DND-41 (cell line): ENCODE measurements at regions not wholly inside any gene's neighbourhood (a gene's known extent, or its start where the extent isn't known, plus 50 kb on each side); places are given as distances from the start of the nearest gene placed in this dataset.

Experiments used
- ATAC-seq: fragments of 200-7000 bp; cut with Tn5 transposase; 3 replicates; pipeline ENCODE4 v1.9.1; 2021; ENCODE audit warnings: low read depth; ENCODE audit not compliant: insufficient read depth
- DNase-seq: peaks from one replicate; pipeline ENCODE4 v3.0.0-alpha.2; 2020
- H2AFZ ChIP-seq: 2 replicates; pipeline ENCODE4 v1.6.0; 2012; ENCODE audit warnings: low read depth, low read length
- H3K27ac ChIP-seq: 2 replicates; pipeline ENCODE4 v1.5.1; 2012; ENCODE audit warnings: low read length, inconsistent platforms
- H3K27me3 ChIP-seq: fragments of 200-600 bp; sonication (generic); 2 replicates; pipeline ENCODE4 v1.6.0; 2012; ENCODE audit warnings: low read length, mild to moderate bottlenecking, inconsistent platforms; ENCODE audit not compliant: insufficient read depth, poor library complexity
- H3K36me3 ChIP-seq: 2 replicates; pipeline ENCODE4 v1.5.1; 2012; ENCODE audit warnings: low read length, inconsistent platforms; ENCODE audit not compliant: insufficient read depth
- H3K4me1 ChIP-seq: 2 replicates; pipeline ENCODE4 v1.5.1; 2012; ENCODE audit warnings: mild to moderate bottlenecking, low read length; ENCODE audit not compliant: insufficient read depth
- H3K4me2 ChIP-seq: 2 replicates; pipeline ENCODE4 v1.6.0; 2012; ENCODE audit warnings: mild to moderate bottlenecking, moderate library complexity, low read length, inconsistent platforms; ENCODE audit not compliant: insufficient read depth
- H3K4me3 ChIP-seq, 2 experiments: fragments of 200-600 bp in 1 of 2; shearing (Covaris generic) in 1 of 2; 2 replicates each; pipeline ENCODE4 v1.5.1; 2012 to 2016; ENCODE audit warnings: inconsistent platforms in 2 of 2, low read length in 2 of 2, mild to moderate bottlenecking in 2 of 2, low read depth in 1 of 2, moderate library complexity in 1 of 2
- H3K79me2 ChIP-seq: 2 replicates; pipeline ENCODE4 v1.6.0; 2012; ENCODE audit warnings: low read length, inconsistent platforms; ENCODE audit not compliant: insufficient read depth
- H3K9ac ChIP-seq: 2 replicates; pipeline ENCODE4 v1.6.0; 2012; ENCODE audit warnings: low read depth, mild to moderate bottlenecking, inconsistent platforms, low read length, moderate library complexity
- H3K9me3 ChIP-seq: 2 replicates; pipeline ENCODE4 v1.5.1; 2012; ENCODE audit warnings: low read length, moderate library complexity, mild to moderate bottlenecking, inconsistent platforms; ENCODE audit not compliant: insufficient read depth, severe bottlenecking
- H4K20me1 ChIP-seq: 2 replicates; pipeline ENCODE4 v1.6.0; 2012; ENCODE audit warnings: low read length; ENCODE audit not compliant: insufficient read depth
- CTCF ChIP-seq: IDR thresholded peaks from 2 replicates; pipeline ENCODE4 v1.5.1; 2012; ENCODE audit warnings: borderline replicate concordance, low read length, moderate library complexity, mild to moderate bottlenecking; ENCODE audit not compliant: poor library complexity, severe bottlenecking; ENCODE audit errors: extremely low read depth
- EZH2 ChIP-seq: IDR thresholded peaks from 3 replicates; pipeline ENCODE4 v1.6.1; 2012; ENCODE audit warnings: borderline replicate concordance, low read depth, mild to moderate bottlenecking, moderate library complexity, low read length, inconsistent platforms; ENCODE audit not compliant: severe bottlenecking

DNA sequence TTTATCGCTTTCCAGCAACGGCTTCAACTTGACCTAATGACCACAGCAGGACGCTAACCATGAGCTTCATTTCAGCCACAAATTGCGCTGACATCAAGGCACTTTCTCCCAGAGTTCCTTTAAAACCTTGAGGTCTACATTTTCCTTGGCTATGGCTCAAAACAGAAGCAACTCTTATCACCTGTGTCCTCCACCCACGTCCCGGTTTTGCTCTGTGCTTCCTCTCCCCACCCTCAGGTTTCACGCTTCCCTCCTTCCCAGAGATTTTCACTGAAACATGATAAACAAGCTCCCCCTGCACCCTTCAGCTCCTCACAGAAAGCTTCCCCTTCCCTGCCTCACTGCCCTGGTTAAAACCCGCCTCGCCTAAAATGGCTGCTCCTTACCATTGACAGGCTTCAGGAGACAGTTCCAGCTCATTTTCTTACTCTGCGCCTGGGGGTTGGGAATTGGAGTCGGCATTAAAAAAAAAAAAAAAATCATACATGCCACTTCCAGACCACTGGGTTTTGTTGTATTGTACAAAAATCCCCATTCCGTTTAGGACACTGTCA, 229.5 kb downstream of the UBE3D start:
- Histone ChIP-seq H3K36me3 (no peaks in the 10 kb centered on the region), H3K4me2 (no peak overlapping the region), H3K9me3 (no peaks in the 10 kb centered on the region), H4K20me1 (no peaks in the 10 kb centered on the region), H3K4me3 (no peak overlapping the region), H3K4me1 (no peaks in the 10 kb centered on the region), H3K27me3 (no peaks in the 10 kb centered on the region), H2AFZ (no peak overlapping the region), H3K9ac (no peak overlapping the region), H3K79me2 (no peaks in the 10 kb centered on the region), H3K27ac (no peak overlapping the region)
- no peak for DNase-seq
- TF ChIP-seq EZH2 (no peak), CTCF (no peak)
- ATAC-seq, result no peak

DNA sequence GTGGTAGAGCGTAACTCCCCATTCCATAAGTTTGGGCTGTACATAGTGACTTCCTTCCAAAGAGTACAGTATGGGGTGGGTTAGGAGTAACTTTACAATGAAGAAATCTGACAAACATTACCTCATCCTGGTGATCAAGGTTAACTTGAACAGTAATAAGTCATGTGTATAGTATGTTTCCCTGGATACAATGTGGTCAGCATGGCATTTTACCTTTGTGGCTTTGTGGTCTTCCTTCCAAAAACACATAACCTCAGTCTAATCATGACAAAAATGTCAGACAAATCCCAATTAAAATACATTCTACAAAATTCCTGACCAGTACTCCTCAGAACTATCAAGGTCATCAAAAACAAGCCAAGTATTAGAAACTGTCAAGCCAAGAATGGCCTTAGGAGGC, 225.1 kb downstream of the UBE3D start:
- Histone ChIP-seq H3K27me3 (no peaks in the 10 kb centered on the region), H3K4me2 (no peak overlapping the region), H3K79me2 (no peaks in the 10 kb centered on the region), H3K4me3 (no peak overlapping the region), H3K4me1 (no peaks in the 10 kb centered on the region), H3K9ac (no peak overlapping the region), H3K27ac (no peak overlapping the region), H2AFZ (no peak overlapping the region), H3K36me3 (no peaks in the 10 kb centered on the region), H3K9me3 (no peaks in the 10 kb centered on the region), H4K20me1 (no peaks in the 10 kb centered on the region)
- no peak for DNase-seq
- TF ChIP-seq CTCF (no peak), EZH2 (no peak)
- no peak for ATAC-seq

DNA sequence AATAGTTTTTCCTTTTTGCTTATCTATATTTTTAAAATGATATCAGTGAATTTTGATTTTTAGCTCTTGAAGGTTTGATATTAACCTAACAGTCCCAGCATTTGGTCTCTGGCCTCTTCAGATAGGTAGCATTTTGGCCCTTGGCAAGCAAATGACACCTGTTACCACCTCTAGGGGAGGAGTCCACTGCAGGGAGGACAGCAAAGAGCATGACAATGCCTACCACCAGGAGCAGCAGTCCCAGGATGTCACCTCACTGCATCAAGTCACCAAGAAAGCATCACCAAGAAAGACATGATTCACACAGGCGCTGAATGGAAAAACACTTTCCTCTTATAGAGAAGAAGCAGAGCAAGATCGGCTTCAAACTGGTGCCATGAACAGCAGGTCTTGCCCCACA, 224.3 kb downstream of the UBE3D start:
- TF ChIP-seq CTCF, result no peak
- no peak for TF ChIP-seq EZH2
- H3K4me2 ChIP-seq, result no peak overlapping the region
- no peak for ATAC-seq
- no peak overlapping the region for H3K4me3 ChIP-seq
- no peak overlapping the region for H3K27ac ChIP-seq
- no peaks in the 10 kb centered on the region for H3K79me2 ChIP-seq
- H2AFZ ChIP-seq, result no peak overlapping the region
- H3K27me3 ChIP-seq, result no peaks in the 10 kb centered on the region
- H4K20me1 ChIP-seq, result no peaks in the 10 kb centered on the region
- H3K36me3 ChIP-seq, result no peaks in the 10 kb centered on the region
- no peak for DNase-seq
- H3K4me1 ChIP-seq, result no peaks in the 10 kb centered on the region
- H3K9ac ChIP-seq, result no peak overlapping the region
- H3K9me3 ChIP-seq, result no peaks in the 10 kb centered on the region
